NCI-H1105 treated with DMSO at 0.1 percent for 48 hours (cell line): ENCODE measurements at regions not wholly inside any gene's neighbourhood (a gene's known extent, or its start where the extent isn't known, plus 50 kb on each side); places are given as distances from the start of the nearest gene placed in this dataset.

ENCODE experiments used
- DNase-seq: peaks from one replicate; lab custom pipeline; 2025; lab: John Stamatoyannopoulos, UW

- no peak for DNase-seq
These were observed 597.9 kb upstream of the KIRREL3 start for GRCh38 chr11:127598476-127598875.

GRCh38 chr11:127596433-127596832 is 595.9 kb upstream of the KIRREL3 start:
- DNase-seq: no peak

- peak; percentile 31 for DNase-seq
These were observed 591.8 kb upstream of the KIRREL3 start for GRCh38 chr11:127592371-127592770.

GRCh38 chr11:127590314-127590713 is 589.7 kb upstream of the KIRREL3 start:
- no peak for DNase-seq

GRCh38 chr11:127588431-127588830 is 587.9 kb upstream of the KIRREL3 start:
- DNase-seq: no peak

- DNase-seq: no peak
These were observed 586.9 kb upstream of the KIRREL3 start for GRCh38 chr11:127587511-127587910.

- no peak for DNase-seq
These were observed 575.6 kb upstream of the KIRREL3 start for GRCh38 chr11:127576210-127576609.

- DNase-seq: no peak
These were observed 573.9 kb upstream of the KIRREL3 start for GRCh38 chr11:127574478-127574877.

GRCh38 chr11:127568891-127569290 is 568.3 kb upstream of the KIRREL3 start:
- DNase-seq: no peak

GRCh38 chr11:127567237-127567932 is 566.8 kb upstream of the KIRREL3 start:
- DNase-seq: no peak

- no peak for DNase-seq
These were observed 564.2 kb upstream of the KIRREL3 start for GRCh38 chr11:127564810-127565209.

GRCh38 chr11:127559978-127560377 is 559.4 kb upstream of the KIRREL3 start:
- no peak for DNase-seq

- no peak for DNase-seq
These were observed 551.9 kb upstream of the KIRREL3 start for GRCh38 chr11:127552446-127552845.

GRCh38 chr11:127531167-127531566 is 530.6 kb upstream of the KIRREL3 start:
- DNase-seq: no peak

- no peak for DNase-seq
These were observed 527.7 kb upstream of the KIRREL3 start for GRCh38 chr11:127528297-127528696.

GRCh38 chr11:127524618-127525017 is 524.0 kb upstream of the KIRREL3 start:
- no peak for DNase-seq

- DNase-seq: no peak
These were observed 520.8 kb upstream of the KIRREL3 start for GRCh38 chr11:127521413-127521812.

- no peak for DNase-seq
These were observed 507.3 kb upstream of the KIRREL3 start for GRCh38 chr11:127507851-127508250.

GRCh38 chr11:127506647-127507046 is 506.1 kb upstream of the KIRREL3 start:
- DNase-seq: no peak

- no peak for DNase-seq
These were observed 505.6 kb upstream of the KIRREL3 start for GRCh38 chr11:127506126-127506525.

- no peak for DNase-seq
These were observed 495.6 kb upstream of the KIRREL3 start for GRCh38 chr11:127496165-127496564.

- peak; percentile 47 for DNase-seq
These were observed 492.9 kb upstream of the KIRREL3 start for GRCh38 chr11:127493330-127494022.

- DNase-seq: peak; percentile 96
These were observed 491.5 kb upstream of the KIRREL3 start for GRCh38 chr11:127492029-127492428.

GRCh38 chr11:127491589-127491988 is 491.0 kb upstream of the KIRREL3 start:
- no peak for DNase-seq
